ENCODE measurements at regions not wholly inside any gene's neighbourhood (a gene's known extent, or its start where the extent isn't known, plus 50 kb on each side); places are given as distances from the start of the nearest gene placed in this dataset.

DNA sequence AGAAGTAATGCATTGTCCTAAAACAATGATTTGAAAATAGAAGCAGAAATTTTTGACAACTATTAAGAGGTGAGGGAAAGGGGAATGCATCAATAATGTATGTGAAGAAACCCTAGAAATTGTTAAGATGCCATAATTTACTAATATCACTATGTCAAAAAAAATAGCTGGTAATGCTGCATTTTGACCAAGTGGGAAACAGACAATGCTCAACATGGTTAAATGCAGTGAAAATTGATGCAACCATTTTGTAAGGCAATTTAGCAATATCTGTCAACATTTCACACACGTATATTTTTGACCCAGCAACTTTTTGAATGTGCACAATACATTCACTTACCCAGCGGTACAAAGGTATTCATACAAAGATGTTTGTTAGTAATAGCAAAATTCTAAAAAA, 381.6 kb downstream of the CDH11 start:
- no peak overlapping the region for H3K4me3 ChIP-seq (ENCODE audit: low read depth, low read length)
- DNase-seq (ENCODE audit: low read depth), result no peak
- TF ChIP-seq, protein P1, sequence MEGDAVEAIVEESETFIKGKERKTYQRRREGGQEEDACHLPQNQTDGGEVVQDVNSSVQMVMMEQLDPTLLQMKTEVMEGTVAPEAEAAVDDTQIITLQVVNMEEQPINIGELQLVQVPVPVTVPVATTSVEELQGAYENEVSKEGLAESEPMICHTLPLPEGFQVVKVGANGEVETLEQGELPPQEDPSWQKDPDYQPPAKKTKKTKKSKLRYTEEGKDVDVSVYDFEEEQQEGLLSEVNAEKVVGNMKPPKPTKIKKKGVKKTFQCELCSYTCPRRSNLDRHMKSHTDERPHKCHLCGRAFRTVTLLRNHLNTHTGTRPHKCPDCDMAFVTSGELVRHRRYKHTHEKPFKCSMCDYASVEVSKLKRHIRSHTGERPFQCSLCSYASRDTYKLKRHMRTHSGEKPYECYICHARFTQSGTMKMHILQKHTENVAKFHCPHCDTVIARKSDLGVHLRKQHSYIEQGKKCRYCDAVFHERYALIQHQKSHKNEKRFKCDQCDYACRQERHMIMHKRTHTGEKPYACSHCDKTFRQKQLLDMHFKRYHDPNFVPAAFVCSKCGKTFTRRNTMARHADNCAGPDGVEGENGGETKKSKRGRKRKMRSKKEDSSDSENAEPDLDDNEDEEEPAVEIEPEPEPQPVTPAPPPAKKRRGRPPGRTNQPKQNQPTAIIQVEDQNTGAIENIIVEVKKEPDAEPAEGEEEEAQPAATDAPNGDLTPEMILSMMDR (conservative IDR thresholded peaks at IDR 0.05; ENCODE audit: low read depth, low read length), result no peak

DNA sequence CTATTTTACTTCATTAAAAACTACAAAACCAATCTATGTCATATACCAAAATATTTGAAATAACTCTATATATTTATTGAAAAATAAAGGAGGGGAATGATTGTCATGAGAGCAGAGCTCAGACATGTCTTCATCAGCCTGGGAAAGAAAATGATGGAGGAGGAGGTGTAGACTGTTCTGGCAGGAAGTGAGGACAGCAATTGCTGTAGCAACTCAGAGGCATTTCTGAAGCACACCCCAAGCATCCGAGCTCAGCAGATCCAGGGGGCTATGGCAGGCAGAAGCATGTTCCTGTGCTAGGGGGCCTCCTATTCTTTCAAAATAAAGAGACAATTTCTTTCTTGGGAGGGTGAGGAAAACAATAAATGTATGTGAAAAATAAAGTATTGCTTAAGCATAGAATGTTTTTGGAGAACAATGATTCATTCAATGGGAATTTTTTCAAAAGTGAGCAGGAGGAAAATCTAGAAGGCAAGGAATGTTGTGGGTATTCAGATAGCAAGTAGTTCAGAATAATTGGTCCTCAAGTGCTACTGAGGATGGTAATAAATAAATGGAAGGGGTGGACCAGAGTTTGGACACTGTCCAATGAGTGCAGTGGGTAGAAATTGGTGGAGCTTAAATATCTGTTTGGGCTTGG, 383.4 kb downstream of the CDH11 start:
- H3K4me3 ChIP-seq (ENCODE audit: low read depth, low read length), result no peak overlapping the region
- TF ChIP-seq, protein P1 (conservative IDR thresholded peaks at IDR 0.05; ENCODE audit: low read depth, low read length), result no peak
- DNase-seq (ENCODE audit: low read depth), result no peak

DNA sequence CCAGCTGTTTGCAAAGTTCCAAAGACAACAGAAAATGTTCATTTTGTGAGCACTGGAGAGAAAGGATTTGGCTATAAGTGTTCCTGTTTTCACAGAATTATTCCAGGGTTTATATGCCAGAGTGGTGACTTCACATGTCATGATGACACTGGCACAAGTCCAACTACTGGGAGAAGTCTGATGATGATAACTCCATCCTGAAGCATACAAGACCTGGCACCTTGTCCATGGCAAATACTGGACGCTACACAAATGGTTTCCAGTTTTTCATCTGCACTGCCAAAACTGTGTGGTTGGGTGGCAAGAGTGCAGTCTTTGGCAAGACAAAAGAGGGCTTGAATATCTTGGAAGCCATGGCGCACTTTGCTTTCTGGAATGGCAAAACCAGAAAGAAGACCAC, 385.0 kb downstream of the CDH11 start:
- no peak for DNase-seq (ENCODE audit: low read depth)
- H3K4me3 ChIP-seq (ENCODE audit: low read depth, low read length), result no peak overlapping the region
- TF ChIP-seq, protein P1 (conservative IDR thresholded peaks at IDR 0.05; ENCODE audit: low read depth, low read length), result no peak

DNA sequence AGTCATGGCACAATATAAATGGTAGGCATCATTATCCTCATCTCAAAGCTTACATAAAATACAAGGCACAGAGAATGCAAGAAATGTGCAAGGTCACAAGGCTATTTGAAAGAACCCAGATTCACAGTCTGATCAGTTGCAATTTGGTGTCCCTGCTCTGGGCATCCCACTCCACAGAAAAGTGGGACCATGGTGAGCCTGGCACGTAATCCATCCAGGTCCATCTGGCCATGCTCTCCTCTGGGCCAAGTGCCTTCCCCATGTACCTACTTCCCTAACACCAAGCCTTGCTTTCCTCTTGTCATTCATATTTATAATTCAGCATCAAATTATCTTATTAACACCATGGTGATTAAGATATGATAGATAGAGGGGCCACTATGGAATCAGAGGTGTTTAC, 390.0 kb downstream of the CDH11 start:
- no peak overlapping the region for H3K4me3 ChIP-seq (ENCODE audit: low read depth, low read length)
- DNase-seq (ENCODE audit: low read depth), result no peak
- TF ChIP-seq, protein P1 (conservative IDR thresholded peaks at IDR 0.05; ENCODE audit: low read depth, low read length), result no peak

DNA sequence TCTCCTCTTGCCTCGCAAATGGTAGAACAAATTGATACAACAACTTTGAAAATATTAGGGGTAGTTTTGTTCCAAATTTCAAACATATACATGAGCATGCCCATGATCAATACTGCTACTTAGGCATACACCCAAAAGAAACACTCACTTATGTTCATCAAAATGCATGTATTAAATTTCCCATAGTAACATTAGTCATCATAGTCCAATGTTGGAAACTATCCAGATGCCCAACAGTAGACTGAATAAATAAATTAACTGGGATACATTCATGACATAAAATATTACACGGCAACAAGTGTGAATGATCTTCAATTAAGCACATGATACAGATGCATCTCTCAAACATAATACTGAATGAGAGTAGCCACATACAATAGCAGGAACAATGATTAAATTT, 391.6 kb downstream of the CDH11 start:
- H3K4me3 ChIP-seq (ENCODE audit: low read depth, low read length), result no peak overlapping the region
- TF ChIP-seq, protein P1 (conservative IDR thresholded peaks at IDR 0.05; ENCODE audit: low read depth, low read length), result no peak
- DNase-seq (ENCODE audit: low read depth), result no peak

DNA sequence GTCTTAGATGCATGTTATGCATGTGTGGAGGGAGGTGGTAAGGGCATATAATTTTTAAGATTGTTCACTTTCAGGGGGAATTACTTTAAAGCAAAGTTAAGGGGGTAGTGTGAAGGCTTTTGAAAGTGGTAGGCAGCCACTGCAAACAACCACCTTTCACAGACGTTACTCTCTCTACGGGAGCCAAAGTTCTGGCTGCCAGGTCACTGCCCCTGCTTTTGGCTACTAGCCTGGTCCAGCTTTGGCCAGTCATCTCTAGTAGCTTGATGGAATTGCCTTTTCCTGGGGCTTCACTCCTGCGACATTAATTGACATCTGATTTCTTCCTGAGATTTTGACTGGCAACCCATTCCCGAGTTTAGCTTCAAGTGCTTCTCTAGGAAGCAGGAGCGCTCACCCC, 397.5 kb downstream of the CDH11 start:
- DNase-seq (ENCODE audit: low read depth), result no peak
- H3K4me3 ChIP-seq (ENCODE audit: low read depth, low read length), result no peak overlapping the region
- TF ChIP-seq, protein P1 (conservative IDR thresholded peaks at IDR 0.05; ENCODE audit: low read depth, low read length), result no peak

DNA sequence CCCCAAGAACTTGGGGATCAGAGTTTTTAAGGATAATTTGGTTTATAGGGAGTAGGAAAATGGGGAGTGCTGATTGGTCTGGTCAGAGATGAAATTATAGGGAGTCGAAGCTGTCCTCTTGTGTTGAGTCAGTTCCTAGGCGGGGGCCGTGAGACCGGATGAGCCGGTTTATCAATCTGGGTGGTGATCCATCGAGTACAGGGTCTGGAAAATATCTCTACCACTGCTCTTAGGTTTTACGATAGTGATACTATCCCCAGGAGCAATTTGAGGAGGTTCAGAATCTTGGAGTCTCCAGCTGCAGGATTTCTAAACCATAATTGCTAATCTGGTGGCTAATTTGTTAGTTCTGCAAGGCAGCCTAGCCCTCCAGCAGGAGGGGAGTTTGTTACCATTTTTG, 403.4 kb downstream of the CDH11 start:
- TF ChIP-seq, protein P1 (conservative IDR thresholded peaks at IDR 0.05; ENCODE audit: low read depth, low read length), result no peak
- H3K4me3 ChIP-seq (ENCODE audit: low read depth, low read length), result no peak overlapping the region
- no peak for DNase-seq (ENCODE audit: low read depth)
